ENCODE measurements at regions not wholly inside any gene's neighbourhood (a gene's known extent, or its start where the extent isn't known, plus 50 kb on each side); places are given as distances from the start of the nearest gene placed in this dataset.

GRCh38 chr5:74433896-74434829 is 206.4 kb downstream of the ENC1 start:
- H3K27me3 ChIP-seq = no peaks in the 10 kb centered on the region
- no peaks in the 10 kb centered on the region for H3K36me3 ChIP-seq (ENCODE audit: low read depth, missing control alignments)
- peak overlapping the region; percentile 0 to 64 for H3K27ac ChIP-seq
- intact Hi-C loops (cut with DNase I; ENCODE audit: low total_unique reads) = no loop called here
- no peak for DNase-seq
- no peaks in the 10 kb centered on the region for H3K9me3 ChIP-seq
- H3K4me1 ChIP-seq = peaks cover 22% of the 10 kb centered on the region
- WGBS, 2 donors = 23 to 25% methylated on average over 9 of the region's 9 CpGs
- H3K4me3 ChIP-seq = no peak overlapping the region
- TF ChIP-seq CTCF (IDR thresholded peaks at IDR 0.05) (no peak), POLR2A (IDR thresholded peaks at IDR 0.05) (no peak)

GRCh38 chr5:74433255-74433895 is 207.2 kb downstream of the ENC1 start:
- H3K9me3 ChIP-seq = no peaks in the 10 kb centered on the region
- intact Hi-C loops (cut with DNase I; ENCODE audit: low total_unique reads) = no loop called here
- H3K27me3 ChIP-seq = no peaks in the 10 kb centered on the region
- peak; percentile 55 for DNase-seq
- H3K36me3 ChIP-seq (ENCODE audit: low read depth, missing control alignments) = no peaks in the 10 kb centered on the region
- TF ChIP-seq POLR2A (IDR thresholded peaks at IDR 0.05) = no peak
- TF ChIP-seq CTCF (IDR thresholded peaks at IDR 0.05) = no peak
- 46 to 56% methylated on average over 7 of the region's 7 CpGs for WGBS, 2 donors
- peaks cover 19% of the 10 kb centered on the region for H3K4me1 ChIP-seq
- H3K4me3 ChIP-seq = no peak overlapping the region
- H3K27ac ChIP-seq = peak overlapping the region in 1 of 2 donors; percentile 64

- no peaks in the 10 kb centered on the region for H3K9me3 ChIP-seq
- intact Hi-C loops (cut with DNase I; ENCODE audit: low total_unique reads) = no loop called here
- no peaks in the 10 kb centered on the region for H3K36me3 ChIP-seq (ENCODE audit: low read depth, missing control alignments)
- DNase-seq = no peak
- H3K4me3 ChIP-seq = no peak overlapping the region
- peaks cover 19% of the 10 kb centered on the region for H3K4me1 ChIP-seq
- H3K27ac ChIP-seq = peak overlapping the region in 1 of 2 donors; percentile 64
- TF ChIP-seq CTCF (IDR thresholded peaks at IDR 0.05) = no peak
- no peak for TF ChIP-seq POLR2A (IDR thresholded peaks at IDR 0.05)
- H3K27me3 ChIP-seq = no peaks in the 10 kb centered on the region
- 81 to 90% methylated on average over 4 of the region's 4 CpGs for WGBS, 2 donors
Observed at GRCh38 chr5:74432721-74433120, 207.8 kb downstream of the ENC1 start.

GRCh38 chr5:74432216-74432615 is 208.3 kb downstream of the ENC1 start:
- no peak for DNase-seq
- no peak for TF ChIP-seq CTCF (IDR thresholded peaks at IDR 0.05)
- TF ChIP-seq POLR2A (IDR thresholded peaks at IDR 0.05) = no peak
- Histone ChIP-seq H3K27me3 (no peaks in the 10 kb centered on the region), H3K4me3 (no peak overlapping the region), H3K9me3 (no peaks in the 10 kb centered on the region), H3K4me1 (peaks cover 19% of the 10 kb centered on the region), H3K27ac (no peak overlapping the region), H3K36me3 (ENCODE audit: low read depth, missing control alignments) (no peaks in the 10 kb centered on the region)
- WGBS, 2 donors = 78 to 86% methylated on average over 7 of the region's 7 CpGs
- intact Hi-C loops (cut with DNase I; ENCODE audit: low total_unique reads) = no loop called here

All from testis (tissue), 2 donors.